IgD-negative memory B cell (primary cell): ENCODE measurements at regions not wholly inside any gene's neighbourhood (a gene's known extent, or its start where the extent isn't known, plus 50 kb on each side); places are given as distances from the start of the nearest gene placed in this dataset.
"Not testable (repeated sequence)": the region's sequence is repeated elsewhere in the genome, so short reads cannot be mapped to it uniquely, and the experiment has no call there.

Experiments
- H3K27ac Mint-ChIP-seq, 3 donors: one replicate each; pipeline ENCODE4 v1.8.0; 2020 to 2022; ENCODE audit warnings: mild to moderate bottlenecking in 3 of 3, mixed read lengths in 3 of 3, moderate library complexity in 1 of 3
- H3K27me3 Mint-ChIP-seq: one replicate; pipeline ENCODE4 v1.8.0; 2021; ENCODE audit warnings: mixed read lengths
- H3K36me3 Mint-ChIP-seq: one replicate; pipeline ENCODE4 v1.8.0; 2020; ENCODE audit warnings: mild to moderate bottlenecking, mixed read lengths
- H3K4me1 Mint-ChIP-seq, 3 donors: one replicate each; pipeline ENCODE4 v1.8.0; 2020 to 2022; ENCODE audit warnings: mixed read lengths in 3 of 3, mild to moderate bottlenecking in 1 of 3
- H3K4me3 Mint-ChIP-seq, 4 donors: one replicate each; pipeline ENCODE4 v1.8.0; 2020 to 2022; ENCODE audit warnings: mild to moderate bottlenecking in 4 of 4, mixed read lengths in 4 of 4, moderate library complexity in 3 of 4
- H3K9me3 Mint-ChIP-seq, 3 donors: one replicate each; pipeline ENCODE4 v1.8.0; 2020 to 2021; ENCODE audit warnings: mixed read lengths in 3 of 3, mild to moderate bottlenecking in 1 of 3

DNA sequence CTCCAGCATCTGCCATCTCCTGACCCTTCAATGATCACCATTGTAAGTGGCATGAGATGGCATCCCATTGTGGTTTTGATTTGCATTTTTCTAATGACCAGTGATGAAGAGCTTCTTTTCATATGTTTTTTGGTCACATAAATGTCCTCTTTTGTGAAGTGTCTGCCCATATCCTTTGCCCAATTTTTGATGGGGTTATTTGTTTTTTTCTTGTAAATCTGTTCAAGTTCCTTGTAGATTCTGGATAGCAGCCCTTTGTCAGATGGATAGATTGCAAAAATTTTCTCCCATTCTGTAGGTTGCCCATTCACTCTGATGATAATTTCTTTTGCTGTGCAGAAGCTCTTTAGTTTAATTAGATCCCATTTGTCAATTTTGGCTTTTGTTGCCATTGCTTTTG is 547.3 kb downstream of the TMTC2 start:
- not testable (repeated sequence) for H3K27ac Mint-ChIP-seq, H3K4me1 Mint-ChIP-seq, H3K36me3 Mint-ChIP-seq, H3K9me3 Mint-ChIP-seq, H3K4me3 Mint-ChIP-seq, H3K27me3 Mint-ChIP-seq

DNA sequence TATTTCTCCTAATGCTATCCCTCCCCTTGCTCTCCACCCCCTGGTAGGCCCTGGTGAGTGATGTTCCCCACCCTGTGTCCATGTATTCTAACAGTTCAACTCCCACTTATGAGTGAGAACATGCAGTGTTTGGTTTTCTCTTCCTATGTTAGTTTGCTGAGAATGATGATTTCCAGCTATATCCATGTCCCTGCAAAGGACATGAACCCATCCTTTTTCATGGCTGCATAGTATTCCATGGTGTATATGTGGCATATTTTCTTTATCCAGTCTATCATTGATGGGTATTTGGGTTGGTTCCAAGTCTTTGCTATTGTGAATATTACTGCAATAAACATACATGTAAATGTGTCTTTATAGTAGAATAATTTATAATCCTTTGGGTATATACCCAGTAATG is 540.3 kb downstream of the TMTC2 start:
- H3K36me3 Mint-ChIP-seq, H3K27ac Mint-ChIP-seq, H3K27me3 Mint-ChIP-seq, H3K4me1 Mint-ChIP-seq, H3K4me3 Mint-ChIP-seq: not testable (repeated sequence)
- H3K9me3 Mint-ChIP-seq, result peaks cover 0 to 13% (median 1%) of the 10 kb centered on the region in 3 donors

DNA sequence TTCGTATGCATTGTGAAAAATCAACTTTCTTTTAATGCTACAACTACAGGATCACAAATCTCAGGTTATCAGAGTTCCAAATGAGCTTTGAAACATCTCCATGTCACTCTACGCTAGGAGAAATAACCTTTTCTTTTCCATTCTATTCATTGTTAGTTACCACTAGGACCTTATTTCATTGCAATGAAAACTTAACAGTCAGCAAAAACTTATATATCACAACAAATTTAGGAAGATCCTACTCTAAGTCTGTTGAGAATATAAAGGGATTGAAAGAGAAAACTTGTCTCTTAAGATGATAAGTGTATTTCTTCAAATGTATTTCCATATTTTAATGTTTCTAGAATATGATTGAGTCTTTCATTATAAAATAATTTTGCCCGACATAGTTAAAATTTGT is 539.1 kb downstream of the TMTC2 start:
- Mint-ChIP-seq H3K27ac (no peak overlapping the region), H3K27me3 (no peaks in the 10 kb centered on the region), H3K4me1 (no peaks in the 10 kb centered on the region), H3K9me3 (peaks cover 0 to 8% (median 1%) of the 10 kb centered on the region in 3 donors), H3K4me3 (no peak overlapping the region), H3K36me3 (peaks cover 2% of the 10 kb centered on the region)

DNA sequence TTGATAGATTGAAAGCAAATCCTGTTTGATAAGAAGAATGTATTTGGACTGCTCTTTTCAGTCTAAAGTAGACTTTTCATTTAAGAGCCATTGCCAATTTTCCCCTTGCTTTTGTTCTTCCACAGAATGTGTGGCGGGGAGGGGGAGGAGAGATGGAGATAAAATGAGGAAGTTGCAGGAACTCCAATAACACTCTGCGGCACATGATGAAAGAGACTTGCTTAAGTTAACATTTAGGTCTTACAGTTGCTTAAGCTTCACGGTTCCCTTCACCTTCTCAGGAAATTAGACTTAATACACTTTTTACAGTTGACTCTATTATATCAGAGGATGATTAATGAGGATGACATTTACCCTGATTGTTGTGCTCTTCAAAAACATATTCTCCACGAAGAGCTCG is 537.3 kb downstream of the TMTC2 start:
- H3K27ac Mint-ChIP-seq, result no peak overlapping the region
- no peaks in the 10 kb centered on the region for H3K27me3 Mint-ChIP-seq
- no peaks in the 10 kb centered on the region for H3K36me3 Mint-ChIP-seq
- peaks cover 0 to 11% (median 1%) of the 10 kb centered on the region in 3 donors for H3K9me3 Mint-ChIP-seq
- peak overlapping the region in 1 of 4 donors; percentile 5 for H3K4me3 Mint-ChIP-seq
- H3K4me1 Mint-ChIP-seq, result no peaks in the 10 kb centered on the region

DNA sequence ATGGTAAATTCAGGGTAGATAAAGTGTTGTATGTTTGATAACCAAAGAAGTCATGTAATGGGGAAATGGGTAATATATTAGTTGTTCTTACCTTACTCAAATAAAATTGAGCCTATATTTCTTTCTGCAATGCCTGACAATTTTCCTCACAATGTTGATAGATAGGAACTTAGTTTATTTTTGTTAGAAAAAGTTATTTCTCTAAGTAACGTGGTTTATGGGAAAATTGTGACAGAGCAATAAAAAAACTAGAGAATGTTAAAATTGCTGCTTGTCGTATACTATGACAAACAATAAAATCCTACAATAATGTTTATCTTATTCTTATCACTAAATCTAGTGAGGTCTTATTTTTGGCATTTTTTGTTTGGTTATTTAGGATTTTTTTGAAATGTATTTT is 534.1 kb downstream of the TMTC2 start:
- H3K4me1 Mint-ChIP-seq, result no peaks in the 10 kb centered on the region
- H3K27me3 Mint-ChIP-seq, result no peaks in the 10 kb centered on the region
- no peaks in the 10 kb centered on the region for H3K36me3 Mint-ChIP-seq
- H3K27ac Mint-ChIP-seq, result no peak overlapping the region
- H3K4me3 Mint-ChIP-seq, result no peak overlapping the region
- peaks cover 0 to 4% (median 3%) of the 10 kb centered on the region in 3 donors for H3K9me3 Mint-ChIP-seq

DNA sequence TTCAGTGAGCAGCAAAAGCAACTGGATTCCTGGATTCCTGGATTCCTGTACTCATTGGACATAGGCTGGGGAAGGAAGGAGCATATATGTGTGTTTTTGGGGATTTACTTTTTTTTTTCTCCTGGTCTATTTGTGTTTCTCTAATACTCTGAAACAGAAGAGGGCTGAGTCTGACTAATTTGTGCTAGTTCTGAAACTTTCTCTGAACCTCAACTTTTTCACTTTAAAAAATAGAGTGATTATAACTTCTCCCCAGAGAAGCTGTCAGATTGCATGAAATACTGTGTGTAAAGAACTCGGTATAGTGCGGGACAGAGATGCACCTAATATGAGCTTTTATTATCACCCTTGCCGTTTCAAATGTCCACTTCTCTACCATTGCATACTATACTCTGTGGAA is 529.5 kb downstream of the TMTC2 start:
- H3K4me1 Mint-ChIP-seq, result peaks cover 0 to 1% (median 0%) of the 10 kb centered on the region in 3 donors
- H3K9me3 Mint-ChIP-seq, result peaks cover 0 to 4% (median 3%) of the 10 kb centered on the region in 3 donors
- no peaks in the 10 kb centered on the region for H3K27me3 Mint-ChIP-seq

DNA sequence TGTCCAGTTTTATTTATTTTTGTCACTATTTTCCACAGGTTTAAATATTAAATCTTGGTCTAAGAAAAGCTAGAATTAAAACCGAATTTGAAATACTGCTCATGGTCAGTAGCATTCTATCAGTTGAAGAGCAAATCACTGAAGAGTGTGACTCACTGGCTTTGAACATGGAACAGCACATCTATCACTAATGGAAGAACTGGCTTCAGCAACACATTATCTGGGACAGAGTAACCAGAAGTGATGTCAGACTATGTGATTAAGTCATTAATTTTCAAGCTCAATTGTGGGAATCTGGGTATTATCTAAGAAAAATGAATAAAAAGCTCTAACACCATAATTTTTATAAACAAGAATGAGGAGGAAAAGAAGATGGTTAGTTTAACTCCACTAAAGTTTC is 527.5 kb downstream of the TMTC2 start:
- Mint-ChIP-seq H3K4me3 (no peak overlapping the region), H3K36me3 (no peaks in the 10 kb centered on the region), H3K4me1 (peaks cover 0 to 1% (median 0%) of the 10 kb centered on the region in 3 donors), H3K9me3 (peaks cover 0 to 3% (median 3%) of the 10 kb centered on the region in 3 donors), H3K27me3 (no peaks in the 10 kb centered on the region), H3K27ac (no peak overlapping the region)

More for the DNA sequence above, 529.5 kb downstream of the TMTC2 start:
- H3K36me3 Mint-ChIP-seq, result no peaks in the 10 kb centered on the region
- H3K27ac Mint-ChIP-seq, result no peak overlapping the region
- H3K4me3 Mint-ChIP-seq, result no peak overlapping the region

DNA sequence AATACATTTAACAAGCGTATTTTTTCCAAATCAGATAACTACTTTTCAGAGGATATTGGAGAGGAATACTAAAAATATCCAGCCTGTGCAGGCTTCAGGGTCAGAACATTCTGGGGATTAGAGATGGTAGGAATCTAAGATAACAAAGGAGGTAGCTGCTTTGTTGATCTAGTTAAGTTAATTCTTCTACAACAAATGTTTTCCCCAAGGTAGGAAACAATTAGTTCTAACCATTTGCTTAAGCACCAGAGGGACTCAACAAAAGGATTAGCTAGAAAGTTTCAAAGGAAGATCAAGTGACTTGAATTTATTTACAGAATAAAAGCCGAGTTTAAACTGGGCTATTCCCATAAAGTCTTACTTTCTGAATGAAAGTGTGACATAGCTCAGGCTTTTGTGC is 524.2 kb downstream of the TMTC2 start:
- no peaks in the 10 kb centered on the region for H3K9me3 Mint-ChIP-seq
- H3K4me1 Mint-ChIP-seq, result peaks cover 0 to 1% (median 0%) of the 10 kb centered on the region in 3 donors
- no peaks in the 10 kb centered on the region for H3K36me3 Mint-ChIP-seq
- no peak overlapping the region for H3K4me3 Mint-ChIP-seq
- no peak overlapping the region for H3K27ac Mint-ChIP-seq
- no peaks in the 10 kb centered on the region for H3K27me3 Mint-ChIP-seq

DNA sequence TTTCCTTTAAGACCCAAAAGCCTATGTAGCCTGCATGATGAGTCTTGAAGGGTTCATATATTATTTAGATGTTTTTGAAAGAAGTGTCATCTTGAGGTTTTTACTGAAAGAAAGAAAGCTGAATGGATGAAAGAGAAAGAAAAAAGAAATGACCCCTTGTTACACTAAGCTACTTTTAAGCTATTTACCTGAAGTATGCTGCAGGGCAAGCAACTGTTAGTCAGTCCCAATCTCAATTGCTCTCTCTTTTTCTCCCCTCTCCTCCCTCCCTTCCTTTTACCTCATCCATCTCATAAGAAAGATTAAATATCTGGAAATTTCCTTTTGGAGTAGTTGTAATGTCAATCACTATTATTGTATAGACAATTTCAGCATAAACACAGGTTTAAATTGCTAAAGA is 512.4 kb downstream of the TMTC2 start:
- Mint-ChIP-seq H3K36me3 (no peaks in the 10 kb centered on the region), H3K4me1 (no peaks in the 10 kb centered on the region), H3K27me3 (peaks cover 1% of the 10 kb centered on the region)

DNA sequence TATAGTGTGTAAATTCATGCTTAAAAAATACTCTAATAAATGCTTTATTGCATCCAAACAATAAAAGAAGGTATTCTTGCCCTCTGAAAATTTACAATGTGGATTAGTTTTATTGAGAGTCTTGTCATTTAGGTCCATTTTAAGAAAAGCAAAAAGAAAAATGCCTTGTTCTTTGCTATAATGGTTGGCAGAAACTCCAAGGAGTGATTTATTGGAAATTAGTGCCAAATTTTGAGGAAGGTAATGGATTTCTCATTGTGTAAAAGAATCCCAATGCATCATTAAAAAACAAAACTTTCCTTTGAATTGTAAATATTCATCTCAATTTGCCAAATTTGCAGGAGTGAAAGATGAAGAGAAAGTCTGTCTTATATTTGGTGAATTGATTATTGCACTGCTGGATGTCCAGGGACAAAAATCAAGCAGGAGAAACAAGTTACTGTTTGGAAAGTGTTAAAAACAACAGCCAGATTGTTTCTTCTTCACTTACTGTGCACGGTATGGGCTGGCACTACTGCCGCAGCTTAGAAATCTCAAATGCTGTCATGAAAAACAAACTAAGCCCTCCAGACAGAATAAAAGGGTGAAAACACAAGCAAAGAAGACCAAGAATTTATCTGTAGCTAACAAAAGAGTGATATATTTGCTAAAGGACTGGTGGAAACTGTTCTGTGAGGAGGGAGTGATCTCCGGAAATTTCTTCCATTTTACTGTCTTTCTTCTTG is 511.7 kb downstream of the TMTC2 start:
- peaks cover 0 to 5% (median 4%) of the 10 kb centered on the region in 3 donors for H3K9me3 Mint-ChIP-seq

More for the DNA sequence above, 512.4 kb downstream of the TMTC2 start:
- Mint-ChIP-seq H3K27ac (no peak overlapping the region), H3K4me3 (no peak overlapping the region), H3K9me3 (peaks cover 0 to 5% (median 4%) of the 10 kb centered on the region in 3 donors)

DNA sequence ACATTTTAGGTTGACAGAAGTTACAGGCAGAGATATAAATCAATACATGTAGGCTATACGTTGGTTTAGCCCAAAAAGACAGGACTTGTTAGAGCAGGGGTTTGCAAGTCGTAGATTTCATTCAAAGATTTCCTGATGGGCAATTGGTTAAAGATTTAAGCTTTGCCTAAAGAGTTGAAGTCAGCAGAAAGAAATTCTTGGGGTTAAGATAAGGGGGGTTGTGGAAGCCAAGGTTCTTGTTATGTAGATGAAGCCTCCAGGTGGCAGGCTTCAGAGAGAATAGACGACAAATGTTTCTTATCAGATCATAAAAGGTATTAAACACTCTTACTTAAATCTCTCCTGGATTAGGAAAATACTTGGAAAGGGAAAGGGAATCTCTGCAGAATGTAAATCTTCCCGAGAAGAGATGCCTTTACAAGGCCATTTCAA is 510.8 kb downstream of the TMTC2 start:
- no peak overlapping the region for H3K4me3 Mint-ChIP-seq
- H3K9me3 Mint-ChIP-seq, result peaks cover 0 to 5% (median 4%) of the 10 kb centered on the region in 3 donors
- H3K4me1 Mint-ChIP-seq, result no peaks in the 10 kb centered on the region
- H3K27me3 Mint-ChIP-seq, result peaks cover 1% of the 10 kb centered on the region
- no peak overlapping the region for H3K27ac Mint-ChIP-seq
- no peaks in the 10 kb centered on the region for H3K36me3 Mint-ChIP-seq

More for the DNA sequence above, 511.7 kb downstream of the TMTC2 start:
- Mint-ChIP-seq H3K36me3 (no peaks in the 10 kb centered on the region), H3K27ac (no peak overlapping the region), H3K4me1 (no peaks in the 10 kb centered on the region), H3K4me3 (no peak overlapping the region), H3K27me3 (peaks cover 1% of the 10 kb centered on the region)

DNA sequence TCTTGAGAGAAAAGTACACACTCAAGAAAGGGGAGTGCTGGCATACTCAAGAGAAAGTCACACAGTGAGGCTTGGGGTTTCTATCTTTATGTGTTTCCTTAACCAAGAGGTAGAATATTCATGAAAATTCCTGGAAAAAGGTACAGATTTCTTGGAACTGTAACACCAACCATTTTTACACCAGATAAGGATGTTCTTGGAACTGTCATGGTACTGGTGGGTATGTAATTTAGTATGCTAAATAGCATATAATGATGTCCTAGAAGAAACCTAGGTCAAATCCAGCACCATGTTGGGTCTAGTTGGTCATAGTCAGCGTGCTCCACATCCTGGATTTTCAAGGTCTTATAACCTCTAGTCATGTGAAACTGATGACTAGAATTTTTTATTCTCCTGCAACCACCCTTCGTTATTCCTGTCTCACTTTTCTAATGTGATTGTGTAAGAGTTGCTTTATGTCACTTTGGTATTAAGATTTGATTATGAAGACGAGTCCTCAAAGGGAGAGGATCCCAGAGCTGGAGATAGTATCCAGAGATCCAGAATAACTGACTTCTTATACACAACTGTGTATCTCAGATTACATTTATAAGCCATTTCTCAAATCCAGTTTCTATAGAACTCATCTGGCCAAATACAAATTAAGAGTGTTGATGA is 510.1 kb downstream of the TMTC2 start:
- H3K9me3 Mint-ChIP-seq, result peaks cover 0 to 5% (median 4%) of the 10 kb centered on the region in 3 donors
- H3K27me3 Mint-ChIP-seq, result peaks cover 1% of the 10 kb centered on the region
- no peak overlapping the region for H3K27ac Mint-ChIP-seq
- H3K36me3 Mint-ChIP-seq, result no peaks in the 10 kb centered on the region
- no peaks in the 10 kb centered on the region for H3K4me1 Mint-ChIP-seq
- no peak overlapping the region for H3K4me3 Mint-ChIP-seq

DNA sequence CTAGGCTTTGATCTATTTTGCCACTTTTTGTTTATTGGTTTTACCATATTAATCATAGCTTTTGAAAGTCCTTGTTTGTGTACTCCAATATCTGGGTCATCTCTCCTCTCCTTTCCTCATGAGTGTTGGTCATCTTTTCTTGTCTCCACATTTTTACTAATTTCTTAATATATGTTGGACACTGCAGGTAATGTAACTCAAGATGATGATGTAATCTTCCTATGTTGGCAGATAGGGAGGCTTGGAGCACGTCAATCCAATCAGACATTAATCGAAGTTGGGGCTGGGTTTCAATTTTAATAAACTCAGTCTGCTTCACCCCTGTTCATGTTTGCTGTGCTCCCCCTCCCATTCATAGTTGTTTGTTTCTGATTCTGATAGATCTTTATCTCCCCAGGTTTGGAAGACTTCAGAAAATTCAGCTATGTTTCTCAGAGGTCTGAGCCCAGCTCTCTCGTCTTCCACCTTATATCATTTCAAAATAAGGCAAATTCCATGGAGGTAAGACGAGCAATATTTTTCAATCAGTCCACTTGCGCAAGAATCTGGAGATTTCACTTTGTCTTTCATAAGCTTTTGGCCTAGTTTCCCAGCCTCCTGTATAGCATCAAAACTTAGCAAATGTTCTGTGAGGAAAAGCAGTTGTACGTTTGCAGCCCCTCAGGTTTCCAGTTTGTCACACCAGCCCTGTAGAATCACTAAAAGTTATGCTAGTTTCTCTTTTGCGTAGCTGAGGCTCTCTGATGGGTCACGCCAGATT is 504.1 kb downstream of the TMTC2 start:
- no peaks in the 10 kb centered on the region for H3K27me3 Mint-ChIP-seq
- no peaks in the 10 kb centered on the region for H3K4me1 Mint-ChIP-seq
- no peak overlapping the region for H3K27ac Mint-ChIP-seq
- H3K36me3 Mint-ChIP-seq, result no peaks in the 10 kb centered on the region
- H3K4me3 Mint-ChIP-seq, result no peak overlapping the region
- H3K9me3 Mint-ChIP-seq, result peaks cover 0 to 5% (median 4%) of the 10 kb centered on the region in 3 donors

DNA sequence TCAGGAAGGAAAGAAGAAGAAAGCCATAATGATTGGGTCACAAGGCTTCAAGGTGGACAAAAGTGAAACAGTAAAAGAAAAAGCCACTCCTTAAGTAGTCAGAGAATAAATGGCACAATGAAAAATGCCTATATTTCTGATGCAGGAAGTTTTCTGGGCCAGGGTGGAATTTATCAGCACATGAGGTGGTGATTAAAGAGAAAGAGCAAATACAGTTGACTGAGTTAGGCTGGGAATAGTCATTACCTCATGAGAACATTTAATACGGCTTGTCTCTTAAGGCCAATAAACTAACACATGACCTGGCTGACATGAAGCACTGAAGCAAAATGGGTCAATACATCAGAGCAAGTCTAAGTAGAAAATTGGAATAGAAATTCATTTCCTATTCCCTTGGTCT is 499.7 kb downstream of the TMTC2 start:
- H3K27me3 Mint-ChIP-seq, result no peaks in the 10 kb centered on the region
- no peak overlapping the region for H3K27ac Mint-ChIP-seq
- H3K9me3 Mint-ChIP-seq, result peaks cover 0 to 2% (median 2%) of the 10 kb centered on the region in 3 donors
- no peak overlapping the region for H3K4me3 Mint-ChIP-seq
- no peaks in the 10 kb centered on the region for H3K4me1 Mint-ChIP-seq
- no peaks in the 10 kb centered on the region for H3K36me3 Mint-ChIP-seq

DNA sequence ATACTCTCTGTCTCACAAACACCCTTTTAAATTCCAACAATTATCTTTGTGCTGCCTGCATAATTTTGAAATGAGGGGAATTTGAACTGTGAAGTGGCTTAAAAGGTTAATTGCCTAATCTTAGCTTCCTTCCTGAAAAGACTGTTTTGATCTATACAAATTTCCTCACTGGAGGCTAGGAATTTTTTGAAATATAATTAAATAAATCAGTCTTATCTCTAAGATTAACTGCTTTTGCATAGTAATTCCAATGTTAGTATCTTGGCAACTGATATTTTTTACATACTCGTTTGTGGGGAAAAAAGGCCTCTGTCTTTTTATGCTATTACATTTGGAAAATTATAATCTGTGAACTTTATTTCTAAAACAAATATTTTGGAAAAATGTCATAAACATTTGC is 498.5 kb downstream of the TMTC2 start:
- H3K27ac Mint-ChIP-seq, result no peak overlapping the region
- H3K4me3 Mint-ChIP-seq, result no peak overlapping the region
- peaks cover 0 to 2% (median 2%) of the 10 kb centered on the region in 3 donors for H3K9me3 Mint-ChIP-seq
- no peaks in the 10 kb centered on the region for H3K4me1 Mint-ChIP-seq
- no peaks in the 10 kb centered on the region for H3K27me3 Mint-ChIP-seq
- no peaks in the 10 kb centered on the region for H3K36me3 Mint-ChIP-seq
